Common myeloid progenitor, CD34-positive (primary cell): ENCODE measurements at regions not wholly inside any gene's neighbourhood (a gene's known extent, or its start where the extent isn't known, plus 50 kb on each side); places are given as distances from the start of the nearest gene placed in this dataset.

Experiments
- CTCF ChIA-PET: fragments of 350-600 bp; sonication (Branson Sonifier 250); formaldehyde crosslinking; loops from one replicate; lab custom pipeline; 2021; ENCODE audit warnings: antibody characterized with exemption; lab: Charles Lee
- POLR2A ChIA-PET: fragments of 350-600 bp; sonication (Branson Sonifier 250); formaldehyde crosslinking; loops from one replicate; lab custom pipeline; 2021; ENCODE audit warnings: antibody characterized with exemption; lab: Charles Lee
- DNase-seq, 3 donors: peaks; one replicate each; pipeline versions ENCODE4 v3.0.0 to v3.0.0-alpha.2; 2013
- H3K27ac ChIP-seq, 2 experiments: 1 replicate in 1 of 2; 2 replicates in 1 of 2; pipeline ENCODE4 v1.7.0; 2013; ENCODE audit warnings: inconsistent platforms in 2 of 2, low read length in 2 of 2, mild to moderate bottlenecking in 2 of 2, low read depth in 1 of 2, moderate library complexity in 1 of 2; ENCODE audit not compliant: severe bottlenecking in 2 of 2, insufficient read depth in 1 of 2, poor library complexity in 1 of 2
- H3K27me3 ChIP-seq, 5 experiments: replicated peaks in 2 of 5; 1 replicate in 3 of 5; 2 replicates in 2 of 5; pipeline versions ENCODE4 v1.6.1 to v1.7.0; 2013; ENCODE audit warnings: low read length in 4 of 5, mild to moderate bottlenecking in 2 of 5, moderate library complexity in 2 of 5, inconsistent platforms in 1 of 5; ENCODE audit not compliant: insufficient read depth in 5 of 5, control insufficient read depth in 4 of 5
- H3K36me3 ChIP-seq, 4 experiments: 1 replicate in 2 of 4; 2 replicates in 2 of 4; pipeline versions ENCODE4 v1.6.1 to v1.7.0; 2013; ENCODE audit warnings: low read length in 3 of 4, control low read depth in 1 of 4, mild to moderate bottlenecking in 1 of 4; ENCODE audit not compliant: control insufficient read depth in 4 of 4, insufficient read depth in 4 of 4
- H3K4me1 ChIP-seq, 4 experiments: 1 replicate in 3 of 4; 2 replicates in 1 of 4; pipeline versions ENCODE4 v1.6.1 to v1.7.1; 2013; ENCODE audit warnings: low read length in 3 of 4, mild to moderate bottlenecking in 3 of 4, control low read depth in 1 of 4, inconsistent platforms in 1 of 4, moderate library complexity in 1 of 4; ENCODE audit not compliant: control insufficient read depth in 4 of 4, insufficient read depth in 4 of 4; ENCODE audit errors: control extremely low read depth in 1 of 4
- H3K4me3 ChIP-seq, 7 experiments: 1 replicate in 4 of 7; 2 replicates in 3 of 7; pipeline versions ENCODE4 v1.5.1 to v1.7.0; 2013; ENCODE audit warnings: mild to moderate bottlenecking in 7 of 7, low read length in 6 of 7, moderate library complexity in 6 of 7, inconsistent platforms in 2 of 7, low read depth in 2 of 7, control low read depth in 1 of 7; ENCODE audit not compliant: insufficient read depth in 4 of 7, control insufficient read depth in 1 of 7; ENCODE audit errors: extremely low read depth in 1 of 7
- H3K9me3 ChIP-seq, 5 experiments: 1 replicate in 4 of 5; 2 replicates in 1 of 5; pipeline versions ENCODE4 v1.6.1 to v1.7.1; 2013; ENCODE audit warnings: low read length in 4 of 5, mild to moderate bottlenecking in 2 of 5, inconsistent platforms in 1 of 5, low read depth in 1 of 5, moderate library complexity in 1 of 5; ENCODE audit not compliant: control insufficient read depth in 4 of 5, insufficient read depth in 2 of 5; ENCODE audit errors: control extremely low read depth in 1 of 5
- WGBS: methylation state at CpG from one replicate; pipeline ENCODE4 v1.1.5; 2013; ENCODE audit not compliant: insufficient coverage; 5-methylcytosine and 5-hydroxymethylcytosine counted together

GRCh38 chr3:166451997-166452396 lies 614.8 kb upstream of the BCHE start:
- WGBS, result no CpG with 5 or more reads among the region's 1 CpG
- CTCF ChIA-PET, result no interaction called here
- Histone ChIP-seq H3K4me3 (no peak overlapping the region), H3K36me3 (no peaks in the 10 kb centered on the region), H3K9me3 (no peaks in the 10 kb centered on the region), H3K27me3 (no peaks in the 10 kb centered on the region), H3K27ac (no peak overlapping the region), H3K4me1 (no peaks in the 10 kb centered on the region)
- POLR2A ChIA-PET, result no interaction called here
- no peak for DNase-seq

DNA sequence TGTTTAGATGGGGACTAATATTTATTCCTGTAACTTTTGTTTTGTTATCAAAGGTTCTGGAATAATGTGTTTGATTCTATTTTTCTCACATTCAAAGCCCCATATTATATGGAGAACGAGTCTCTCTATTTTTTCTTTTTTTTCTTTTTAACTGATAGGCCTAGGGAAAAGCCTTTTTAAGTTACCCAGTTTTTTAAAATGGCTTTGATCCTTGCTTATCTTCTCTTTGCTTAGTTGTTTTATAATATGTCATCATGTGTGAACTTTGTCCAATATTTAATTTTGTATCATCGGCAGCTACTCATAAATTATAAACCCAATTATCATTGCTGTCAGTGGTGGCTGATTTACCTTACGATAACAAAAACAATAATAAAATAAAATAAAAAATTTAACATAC lies 610.3 kb upstream of the BCHE start:
- POLR2A ChIA-PET, result no interaction called here
- DNase-seq, result no peak
- H3K4me1 ChIP-seq, result no peaks in the 10 kb centered on the region
- H3K27me3 ChIP-seq, result no peaks in the 10 kb centered on the region
- CTCF ChIA-PET, result no interaction called here
- H3K36me3 ChIP-seq, result no peaks in the 10 kb centered on the region
- H3K9me3 ChIP-seq, result peaks cover 0 to 5% (median 2%) of the 10 kb centered on the region in 5 experiments
- no peak overlapping the region for H3K27ac ChIP-seq
- H3K4me3 ChIP-seq, result no peak overlapping the region
- no CpG with 5 or more reads among the region's 3 CpGs for WGBS

- no peak overlapping the region for H3K27ac ChIP-seq
- POLR2A ChIA-PET, result no interaction called here
- DNase-seq, result no peak
- WGBS, result 86% methylated on average over 2 of the region's 3 CpGs
- H3K4me1 ChIP-seq, result no peaks in the 10 kb centered on the region
- CTCF ChIA-PET, result no interaction called here
- peaks cover 0 to 5% (median 2%) of the 10 kb centered on the region in 5 experiments for H3K9me3 ChIP-seq
- no peak overlapping the region for H3K4me3 ChIP-seq
- H3K27me3 ChIP-seq, result no peaks in the 10 kb centered on the region
- H3K36me3 ChIP-seq, result no peaks in the 10 kb centered on the region
Measured at GRCh38 chr3:166446986-166447385, 609.8 kb upstream of the BCHE start.

DNA sequence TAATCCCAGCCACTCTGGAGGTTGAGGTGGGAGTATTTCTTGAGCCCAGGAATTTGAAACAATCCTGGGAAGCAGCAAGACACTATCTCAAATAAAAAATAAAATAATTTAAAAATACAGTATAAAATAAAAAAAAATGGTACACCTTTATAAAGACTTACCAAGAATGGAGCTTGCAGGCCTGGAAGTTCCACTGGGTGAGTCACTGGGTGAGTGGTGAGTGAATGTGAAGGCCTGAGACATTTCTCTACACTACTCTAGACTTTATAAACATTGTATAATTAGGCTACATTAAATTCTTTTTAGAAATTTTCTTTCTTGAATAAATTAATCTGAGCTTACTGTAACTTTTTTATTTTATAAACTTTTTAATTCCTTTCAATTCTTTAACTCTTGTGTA lies 609.1 kb upstream of the BCHE start:
- ChIA-PET POLR2A (no interaction called here), CTCF (no interaction called here)
- Histone ChIP-seq H3K4me3 (no peak overlapping the region), H3K27me3 (no peaks in the 10 kb centered on the region), H3K36me3 (no peaks in the 10 kb centered on the region), H3K9me3 (peaks cover 0 to 5% (median 2%) of the 10 kb centered on the region in 5 experiments), H3K4me1 (no peaks in the 10 kb centered on the region), H3K27ac (no peak overlapping the region)
- no peak for DNase-seq

- no peaks in the 10 kb centered on the region for H3K27me3 ChIP-seq
- H3K27ac ChIP-seq, result no peak overlapping the region
- ChIA-PET CTCF (no interaction called here), POLR2A (no interaction called here)
- no peak overlapping the region for H3K4me3 ChIP-seq
- DNase-seq, result no peak
- no peaks in the 10 kb centered on the region for H3K4me1 ChIP-seq
- peaks cover 0 to 5% (median 2%) of the 10 kb centered on the region in 5 experiments for H3K9me3 ChIP-seq
- H3K36me3 ChIP-seq, result no peaks in the 10 kb centered on the region
Measured at GRCh38 chr3:166445865-166446264, 608.6 kb upstream of the BCHE start.

DNA sequence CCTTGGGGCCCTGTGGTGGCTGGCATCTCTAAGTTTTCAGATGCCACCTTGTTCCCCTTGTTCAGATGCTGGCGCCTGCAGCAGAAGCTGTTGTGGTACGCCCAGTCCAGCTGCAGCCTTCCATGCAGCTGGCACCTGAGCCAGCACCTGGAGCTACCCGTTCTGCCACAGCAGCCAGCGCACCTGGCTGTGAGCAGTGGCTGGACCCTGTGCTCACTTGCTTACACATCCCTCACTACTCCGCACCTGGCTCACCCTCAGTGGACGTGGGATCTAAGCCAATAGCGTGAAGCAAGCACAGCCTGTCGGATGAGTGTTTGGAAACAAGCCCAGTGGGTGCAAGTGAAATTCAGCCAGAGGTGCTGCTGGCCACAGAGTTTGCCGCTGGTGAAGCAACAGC lies 607.5 kb upstream of the BCHE start:
- Histone ChIP-seq H3K4me3 (no peak overlapping the region), H3K4me1 (no peaks in the 10 kb centered on the region), H3K27me3 (no peaks in the 10 kb centered on the region), H3K36me3 (no peaks in the 10 kb centered on the region), H3K27ac (no peak overlapping the region), H3K9me3 (peaks cover 0 to 5% (median 2%) of the 10 kb centered on the region in 5 experiments)
- POLR2A ChIA-PET, result no interaction called here
- WGBS, result 96% methylated on average over 9 of the region's 9 CpGs
- CTCF ChIA-PET, result no interaction called here
- no peak for DNase-seq

DNA sequence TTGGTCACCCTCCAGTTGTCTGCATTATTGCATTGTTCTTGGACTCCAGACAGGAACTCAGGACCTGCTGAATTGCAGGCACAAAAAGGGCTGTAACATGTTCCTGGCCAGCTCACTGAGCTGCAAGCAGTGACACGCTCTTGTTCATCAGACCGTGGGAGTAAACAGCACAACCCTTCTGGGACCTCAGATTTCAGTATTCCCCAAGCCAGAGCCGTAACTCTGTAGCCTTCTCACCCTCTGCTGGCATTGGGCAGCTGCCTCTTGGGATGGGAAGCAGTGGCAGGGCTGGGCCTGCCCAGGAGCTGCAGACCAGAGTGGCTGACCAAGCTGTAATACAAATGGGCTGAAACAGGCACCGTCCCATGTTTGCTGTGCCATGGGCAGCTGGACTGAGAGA lies 607.1 kb upstream of the BCHE start:
- WGBS, result 96% methylated on average over 4 of the region's 4 CpGs
- CTCF ChIA-PET, result no interaction called here
- Histone ChIP-seq H3K4me3 (no peak overlapping the region), H3K9me3 (peaks cover 0 to 5% (median 2%) of the 10 kb centered on the region in 5 experiments), H3K36me3 (no peaks in the 10 kb centered on the region), H3K27me3 (no peaks in the 10 kb centered on the region), H3K27ac (no peak overlapping the region), H3K4me1 (no peaks in the 10 kb centered on the region)
- POLR2A ChIA-PET, result interaction anchor here (0.6 kb wide), 1 partner anchor 12 kb away, joined by 3 read pairs; no protein-coding TSS in a partner anchor
- no peak for DNase-seq
